ENCODE measurements at regions not wholly inside any gene's neighbourhood (a gene's known extent, or its start where the extent isn't known, plus 50 kb on each side); places are given as distances from the start of the nearest gene placed in this dataset.

DNA sequence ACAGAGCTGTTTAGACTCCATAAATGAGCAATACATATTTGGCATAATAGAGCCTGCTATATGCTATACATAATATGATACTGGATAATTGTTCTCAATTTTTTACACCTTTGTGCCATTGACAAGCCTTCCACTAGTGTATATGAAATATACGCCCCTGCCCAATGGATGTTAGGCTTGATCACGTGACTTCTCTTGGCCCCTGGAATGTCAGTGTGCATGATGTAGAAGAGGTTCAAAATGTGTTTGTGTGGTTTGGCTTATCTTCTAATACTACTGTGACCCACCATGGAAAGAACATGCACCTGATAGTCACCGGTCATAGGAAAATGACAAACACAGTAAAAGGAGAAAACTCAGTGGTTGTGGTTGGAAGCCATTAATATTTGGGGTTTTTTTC is 479.4 kb downstream of the PCDH20 start:
- TF ChIP-seq, protein P1, sequence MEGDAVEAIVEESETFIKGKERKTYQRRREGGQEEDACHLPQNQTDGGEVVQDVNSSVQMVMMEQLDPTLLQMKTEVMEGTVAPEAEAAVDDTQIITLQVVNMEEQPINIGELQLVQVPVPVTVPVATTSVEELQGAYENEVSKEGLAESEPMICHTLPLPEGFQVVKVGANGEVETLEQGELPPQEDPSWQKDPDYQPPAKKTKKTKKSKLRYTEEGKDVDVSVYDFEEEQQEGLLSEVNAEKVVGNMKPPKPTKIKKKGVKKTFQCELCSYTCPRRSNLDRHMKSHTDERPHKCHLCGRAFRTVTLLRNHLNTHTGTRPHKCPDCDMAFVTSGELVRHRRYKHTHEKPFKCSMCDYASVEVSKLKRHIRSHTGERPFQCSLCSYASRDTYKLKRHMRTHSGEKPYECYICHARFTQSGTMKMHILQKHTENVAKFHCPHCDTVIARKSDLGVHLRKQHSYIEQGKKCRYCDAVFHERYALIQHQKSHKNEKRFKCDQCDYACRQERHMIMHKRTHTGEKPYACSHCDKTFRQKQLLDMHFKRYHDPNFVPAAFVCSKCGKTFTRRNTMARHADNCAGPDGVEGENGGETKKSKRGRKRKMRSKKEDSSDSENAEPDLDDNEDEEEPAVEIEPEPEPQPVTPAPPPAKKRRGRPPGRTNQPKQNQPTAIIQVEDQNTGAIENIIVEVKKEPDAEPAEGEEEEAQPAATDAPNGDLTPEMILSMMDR (conservative IDR thresholded peaks at IDR 0.05; ENCODE audit: low read length): no peak
- TF ChIP-seq EZH2phosphoT487 (IDR thresholded peaks at IDR 0.05; ENCODE audit: borderline replicate concordance, low read depth, low read length): no peak
